ENCODE measurements at regions not wholly inside any gene's neighbourhood (a gene's known extent, or its start where the extent isn't known, plus 50 kb on each side); places are given as distances from the start of the nearest gene placed in this dataset.

GRCh38 chr7:134029-134428 lies 58.3 kb upstream of the FAM20C start:
- TF ChIP-seq EZH2 (IDR thresholded peaks at IDR 0.05; ENCODE audit: insufficient read depth, low read length) = no peak
- no peak for TF ChIP-seq CTCF (IDR thresholded peaks at IDR 0.05; ENCODE audit: insufficient read depth, low read depth, low read length)
- no peaks in the 10 kb centered on the region for H3K79me2 ChIP-seq (ENCODE audit: insufficient read depth, low read length)
- no peak overlapping the region for H3K4me2 ChIP-seq (ENCODE audit: low read length)
- H4K20me1 ChIP-seq (ENCODE audit: insufficient read depth, low read length) = no peaks in the 10 kb centered on the region
- H2AFZ ChIP-seq (ENCODE audit: low read depth, low read length) = no peak overlapping the region
- no peak overlapping the region for H3K27ac ChIP-seq (ENCODE audit: low read depth, low read length)
- no peaks in the 10 kb centered on the region for H3K9me3 ChIP-seq (ENCODE audit: insufficient read depth, low read depth, low read length)
- Mint-ChIP-seq H3K27ac (ENCODE audit: unreplicated experiment) (no peak overlapping the region), H3K36me3 (ENCODE audit: low read depth, unreplicated experiment) (peaks cover 1% of the 10 kb centered on the region), H3K27me3 (ENCODE audit: low read depth, unreplicated experiment) (peaks cover 63% of the 10 kb centered on the region), H3K4me3 (ENCODE audit: unreplicated experiment) (no peak overlapping the region), H3K9me3 (ENCODE audit: unreplicated experiment) (no peaks in the 10 kb centered on the region), H3K4me1 (ENCODE audit: low read depth, unreplicated experiment) (no peaks in the 10 kb centered on the region)
- no peaks in the 10 kb centered on the region for H3K36me3 ChIP-seq (ENCODE audit: insufficient read depth, low read length)
- H3K9ac ChIP-seq (ENCODE audit: low read length) = no peak overlapping the region
- no peaks in the 10 kb centered on the region for H3K4me1 ChIP-seq (ENCODE audit: insufficient read depth, low read length)
- no peaks in the 10 kb centered on the region for H3K27me3 ChIP-seq (ENCODE audit: insufficient read depth, low read length)
- DNase-seq (ENCODE audit: low read depth) (no peak), FAIRE-seq (no peak)
- H3K4me3 ChIP-seq (ENCODE audit: insufficient read depth, low read depth, low read length) = no peak overlapping the region

GRCh38 chr7:134561-135256 lies 57.7 kb upstream of the FAM20C start:
- Histone ChIP-seq H3K9me3 (ENCODE audit: insufficient read depth, low read depth, low read length) (no peaks in the 10 kb centered on the region), H3K9ac (ENCODE audit: low read length) (no peak overlapping the region), H3K4me2 (ENCODE audit: low read length) (no peak overlapping the region), H4K20me1 (ENCODE audit: insufficient read depth, low read length) (no peaks in the 10 kb centered on the region), H3K27me3 (ENCODE audit: insufficient read depth, low read length) (no peaks in the 10 kb centered on the region), H3K4me1 (ENCODE audit: insufficient read depth, low read length) (no peaks in the 10 kb centered on the region), H3K36me3 (ENCODE audit: insufficient read depth, low read length) (no peaks in the 10 kb centered on the region), H2AFZ (ENCODE audit: low read depth, low read length) (no peak overlapping the region), H3K4me3 (ENCODE audit: insufficient read depth, low read depth, low read length) (no peak overlapping the region), H3K27ac (ENCODE audit: low read depth, low read length) (no peak overlapping the region), H3K79me2 (ENCODE audit: insufficient read depth, low read length) (no peaks in the 10 kb centered on the region)
- DNase-seq (ENCODE audit: low read depth) (no peak), FAIRE-seq (no peak)
- Mint-ChIP-seq H3K4me1 (ENCODE audit: low read depth, unreplicated experiment) (no peaks in the 10 kb centered on the region), H3K4me3 (ENCODE audit: unreplicated experiment) (no peak overlapping the region), H3K27ac (ENCODE audit: unreplicated experiment) (no peak overlapping the region), H3K9me3 (ENCODE audit: unreplicated experiment) (no peaks in the 10 kb centered on the region), H3K36me3 (ENCODE audit: low read depth, unreplicated experiment) (peaks cover 1% of the 10 kb centered on the region), H3K27me3 (ENCODE audit: low read depth, unreplicated experiment) (peaks cover 63% of the 10 kb centered on the region)
- TF ChIP-seq EZH2 (IDR thresholded peaks at IDR 0.05; ENCODE audit: insufficient read depth, low read length) (no peak), CTCF (IDR thresholded peaks at IDR 0.05; ENCODE audit: insufficient read depth, low read depth, low read length) (no peak)

- Mint-ChIP-seq H3K4me3 (ENCODE audit: unreplicated experiment) (no peak overlapping the region), H3K27ac (ENCODE audit: unreplicated experiment) (no peak overlapping the region), H3K27me3 (ENCODE audit: low read depth, unreplicated experiment) (peaks cover 59% of the 10 kb centered on the region), H3K9me3 (ENCODE audit: unreplicated experiment) (no peaks in the 10 kb centered on the region), H3K36me3 (ENCODE audit: low read depth, unreplicated experiment) (peaks cover 1% of the 10 kb centered on the region), H3K4me1 (ENCODE audit: low read depth, unreplicated experiment) (no peaks in the 10 kb centered on the region)
- H3K9ac ChIP-seq (ENCODE audit: low read length) = no peak overlapping the region
- H3K27me3 ChIP-seq (ENCODE audit: insufficient read depth, low read length) = no peaks in the 10 kb centered on the region
- no peak overlapping the region for H3K4me2 ChIP-seq (ENCODE audit: low read length)
- no peaks in the 10 kb centered on the region for H3K36me3 ChIP-seq (ENCODE audit: insufficient read depth, low read length)
- no peak for TF ChIP-seq CTCF (IDR thresholded peaks at IDR 0.05; ENCODE audit: insufficient read depth, low read depth, low read length)
- TF ChIP-seq EZH2 (IDR thresholded peaks at IDR 0.05; ENCODE audit: insufficient read depth, low read length) = no peak
- no peak overlapping the region for H2AFZ ChIP-seq (ENCODE audit: low read depth, low read length)
- H3K4me3 ChIP-seq (ENCODE audit: insufficient read depth, low read depth, low read length) = no peak overlapping the region
- DNase-seq (ENCODE audit: low read depth) (no peak), FAIRE-seq (no peak)
- no peaks in the 10 kb centered on the region for H3K4me1 ChIP-seq (ENCODE audit: insufficient read depth, low read length)
- no peak overlapping the region for H3K27ac ChIP-seq (ENCODE audit: low read depth, low read length)
- no peaks in the 10 kb centered on the region for H4K20me1 ChIP-seq (ENCODE audit: insufficient read depth, low read length)
- no peaks in the 10 kb centered on the region for H3K9me3 ChIP-seq (ENCODE audit: insufficient read depth, low read depth, low read length)
- H3K79me2 ChIP-seq (ENCODE audit: insufficient read depth, low read length) = no peaks in the 10 kb centered on the region
Observed at GRCh38 chr7:135257-135653, 57.1 kb upstream of the FAM20C start.
